NCI-H2029 treated with DMSO at 0.1 percent for 48 hours (cell line): ENCODE measurements at regions not wholly inside any gene's neighbourhood (a gene's known extent, or its start where the extent isn't known, plus 50 kb on each side); places are given as distances from the start of the nearest gene placed in this dataset.
"Not testable (repeated sequence)": the region's sequence is repeated elsewhere in the genome, so short reads cannot be mapped to it uniquely, and the experiment has no call there.

Experiments used
- DNase-seq: peaks from one replicate; lab custom pipeline; 2025; lab: John Stamatoyannopoulos, UW

DNA sequence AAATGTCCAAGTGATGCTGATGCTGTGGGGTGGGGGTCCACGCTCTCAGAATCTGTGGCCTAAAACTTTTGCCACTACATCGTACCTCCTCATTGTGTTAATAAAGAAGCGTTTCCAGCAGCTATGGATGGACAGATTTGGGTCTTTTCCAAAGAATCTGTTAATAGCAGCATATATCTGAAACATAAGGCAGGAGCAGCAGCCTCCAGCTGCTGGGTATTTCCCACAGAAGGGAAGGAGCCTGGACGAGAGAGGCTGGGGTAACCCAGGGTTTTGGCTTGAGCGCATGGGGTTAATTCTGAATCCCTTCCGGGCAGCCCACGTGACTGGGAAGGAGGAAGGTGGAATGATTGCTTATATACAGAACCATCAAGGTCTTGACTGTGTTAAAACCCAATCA is 332.4 kb downstream of the BCOR start:
- DNase-seq = no peak

GRCh38 chrX:39766085-39766726 is 331.6 kb downstream of the BCOR start:
- DNase-seq = no peak

DNA sequence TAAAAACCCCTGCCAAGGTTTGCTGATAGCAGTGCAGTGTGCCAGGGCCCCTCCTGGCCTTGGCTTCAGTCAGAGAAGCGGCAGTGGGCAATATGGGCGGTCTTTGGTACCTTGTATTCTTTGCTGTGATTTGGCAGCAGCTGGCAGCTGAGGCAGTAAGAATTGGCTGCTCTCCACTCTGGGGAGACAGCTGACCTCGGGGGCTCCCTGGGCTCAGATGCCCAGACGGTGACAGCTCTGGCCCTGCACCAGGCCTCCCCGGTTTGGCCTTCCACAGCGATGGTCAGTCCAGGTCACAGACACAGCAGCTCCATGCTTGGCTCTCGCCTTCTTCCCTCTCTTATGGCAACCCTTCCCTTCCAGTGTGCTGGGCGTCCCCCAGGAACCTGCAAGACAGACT is 330.9 kb downstream of the BCOR start:
- DNase-seq = no peak

DNA sequence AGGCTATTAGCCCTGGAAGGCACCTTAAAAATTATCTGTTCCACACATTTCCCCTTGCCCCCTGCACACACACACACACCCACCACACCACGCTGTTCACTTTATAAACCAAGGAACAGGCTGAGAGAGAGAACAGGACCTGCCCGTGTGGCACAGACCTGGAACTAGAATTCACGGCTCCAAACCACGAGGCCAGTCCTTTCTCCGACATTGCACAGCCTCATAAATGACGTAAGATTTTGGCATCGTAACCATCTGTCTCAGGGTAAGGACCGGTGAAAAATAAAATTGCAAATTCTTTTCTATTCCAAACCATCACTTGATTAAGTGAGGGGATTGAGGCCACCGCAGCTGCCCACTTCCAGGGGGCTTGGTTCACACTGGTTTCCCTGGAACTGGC is 330.3 kb downstream of the BCOR start:
- DNase-seq = no peak

DNA sequence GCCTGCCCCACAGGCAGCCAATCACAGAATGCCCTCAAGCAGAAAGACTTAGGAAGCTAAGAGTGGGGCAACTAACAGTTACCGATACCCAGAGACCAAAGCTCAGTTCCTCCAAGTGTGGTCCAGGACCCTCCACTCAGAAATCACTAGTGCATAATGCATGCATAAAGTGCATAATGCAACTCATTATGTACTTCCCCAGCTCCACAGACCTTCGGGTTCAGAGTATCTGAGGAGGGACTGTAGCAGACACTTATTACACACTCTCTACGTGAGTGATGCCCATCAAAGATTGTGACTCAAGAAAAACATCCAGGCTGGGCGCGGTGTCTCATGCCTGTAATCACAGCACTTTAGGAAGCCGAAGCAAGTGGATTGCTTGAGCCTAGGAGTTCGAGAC is 328.0 kb downstream of the BCOR start:
- DNase-seq = no peak

DNA sequence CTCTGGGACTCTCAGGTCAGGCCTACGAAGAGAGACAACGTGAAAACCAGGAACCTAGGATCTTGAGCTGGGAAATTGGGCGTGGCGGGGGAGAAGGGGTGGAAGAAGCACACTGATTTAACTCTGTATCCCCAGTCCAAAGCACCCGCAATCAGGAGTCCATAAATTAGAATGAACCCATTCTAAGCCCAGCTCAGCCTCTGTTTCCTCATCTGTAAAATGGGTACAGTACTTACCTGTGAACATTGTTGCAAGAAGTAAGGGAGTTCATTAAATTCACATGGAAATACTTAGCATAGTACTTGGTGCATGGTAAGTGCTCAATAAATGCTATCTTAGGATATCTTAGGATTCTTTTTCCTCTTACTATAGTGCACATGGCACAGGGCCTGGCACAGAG is 326.7 kb downstream of the BCOR start:
- no peak for DNase-seq

DNA sequence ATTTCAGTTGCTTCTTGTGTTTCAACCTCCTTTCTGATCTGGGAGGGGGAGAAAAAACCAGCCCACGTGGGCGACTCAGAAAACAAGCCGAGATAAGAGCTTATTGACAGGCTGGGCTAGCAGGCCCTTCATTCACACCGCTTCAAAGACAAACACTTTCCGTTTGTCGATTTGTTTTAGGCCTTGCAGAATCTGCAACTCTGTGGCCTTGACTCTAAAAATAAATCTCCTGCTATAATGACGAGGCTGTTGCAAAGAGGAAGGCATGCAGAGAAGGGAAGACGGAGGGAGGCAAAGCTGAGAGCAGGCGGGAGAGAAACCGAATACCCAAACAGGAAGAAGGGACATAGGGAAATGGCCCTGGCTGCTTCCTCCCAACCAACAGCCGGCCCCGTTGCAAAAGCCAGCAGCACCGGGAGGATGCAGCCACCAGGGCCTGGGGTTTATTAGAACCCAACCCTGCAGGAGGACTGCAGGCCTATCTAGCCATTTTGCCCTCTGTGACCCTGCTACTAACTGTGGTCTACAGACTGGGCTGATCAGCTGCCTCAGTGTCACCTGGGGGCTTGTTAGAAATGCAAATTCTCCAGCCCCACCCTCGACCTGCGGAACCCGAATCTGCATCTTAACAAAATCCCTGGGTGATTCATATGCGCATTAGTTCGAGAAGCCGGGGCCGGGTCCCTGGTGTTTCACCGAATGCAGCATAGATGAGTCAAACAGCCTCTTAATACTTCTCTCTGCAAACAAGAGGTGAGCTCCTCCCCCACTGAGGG is 325.5 kb downstream of the BCOR start:
- DNase-seq = no peak

- no peak for DNase-seq
Measured at GRCh38 chrX:39773150-39773549, 324.6 kb downstream of the BCOR start.

DNA sequence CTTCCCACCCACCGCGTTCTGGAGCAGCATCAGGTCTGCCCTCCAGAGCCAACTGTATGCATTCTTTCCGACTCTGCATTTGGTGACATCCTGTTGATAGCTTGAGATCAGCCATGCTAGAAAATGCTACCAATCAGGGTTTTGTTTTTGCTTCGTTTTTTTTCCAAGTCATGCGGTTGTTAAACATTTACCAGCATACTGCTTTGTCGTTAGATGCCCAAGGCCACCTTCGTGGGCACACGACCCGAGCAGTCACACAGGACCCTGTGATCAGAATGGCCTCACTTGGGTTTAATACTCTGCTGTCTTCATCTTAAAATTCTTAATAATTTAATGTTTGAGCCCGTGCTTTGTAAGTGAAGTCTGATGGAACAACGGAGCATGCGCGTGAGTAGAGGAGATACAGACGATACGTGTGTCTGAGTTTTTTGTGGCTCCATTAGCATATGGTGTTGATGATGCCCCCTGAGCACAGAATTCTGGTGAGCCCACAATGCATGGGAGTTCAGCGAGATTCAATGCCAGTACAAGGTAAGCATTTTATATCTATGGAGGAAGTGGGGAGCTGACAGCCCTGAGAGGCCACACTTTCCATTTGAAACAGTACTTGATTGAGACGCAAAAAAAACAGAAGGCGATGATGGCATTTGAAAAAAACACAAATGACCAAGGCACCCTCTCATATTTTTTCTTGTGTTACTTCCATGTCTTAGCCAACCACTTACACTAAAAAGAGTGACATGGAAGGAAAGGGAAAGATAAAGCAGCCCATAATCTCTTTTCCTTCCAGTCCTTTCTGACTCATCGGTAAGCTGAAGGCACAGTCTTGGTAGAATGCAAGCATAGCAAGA is 323.6 kb downstream of the BCOR start:
- DNase-seq = no peak

- no peak for DNase-seq
Measured at GRCh38 chrX:39774774-39775328, 322.9 kb downstream of the BCOR start.

- no peak for DNase-seq
Measured at GRCh38 chrX:39777623-39778025, 320.1 kb downstream of the BCOR start.

DNA sequence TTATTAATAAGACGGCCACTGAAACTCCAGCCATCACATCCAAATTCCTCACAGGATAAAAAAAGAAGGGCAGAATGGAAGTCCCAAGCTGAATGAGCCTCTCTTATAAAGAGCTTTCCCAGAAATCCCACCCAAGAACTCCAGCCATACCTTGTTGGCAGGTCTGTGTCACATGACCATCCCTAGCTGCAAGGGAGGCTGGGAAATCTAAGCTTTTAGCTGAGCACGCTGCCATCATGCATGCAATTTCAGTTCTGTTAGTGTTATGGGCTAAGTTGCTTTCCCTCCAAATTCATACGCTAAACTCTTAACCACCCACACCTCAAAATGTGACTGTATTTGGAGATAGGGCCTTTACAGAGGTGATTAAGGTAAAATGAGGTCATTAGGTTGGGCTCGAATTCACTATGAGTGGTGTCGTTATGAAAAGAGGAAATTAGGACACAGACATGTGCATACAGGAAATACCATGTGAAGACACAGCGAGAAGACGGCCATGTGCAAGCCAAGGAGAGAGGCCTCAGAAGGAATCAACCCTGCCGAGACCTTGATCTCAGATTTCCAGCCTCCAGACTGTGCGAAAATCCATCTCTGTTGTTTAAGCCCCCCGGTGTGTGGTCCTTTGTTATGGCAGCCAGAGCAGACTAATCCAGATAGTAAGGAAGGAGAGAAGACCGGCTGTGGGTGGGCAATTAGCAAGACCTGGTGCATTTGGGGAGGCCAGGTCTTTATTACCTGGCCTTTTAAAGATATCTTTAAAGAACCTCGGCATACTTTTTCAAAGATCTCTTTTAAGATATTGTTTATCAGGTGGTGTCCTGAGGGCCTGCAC is 317.6 kb downstream of the BCOR start:
- DNase-seq = no peak

- DNase-seq = no peak
Measured at GRCh38 chrX:39782276-39782675, 315.5 kb downstream of the BCOR start.

DNA sequence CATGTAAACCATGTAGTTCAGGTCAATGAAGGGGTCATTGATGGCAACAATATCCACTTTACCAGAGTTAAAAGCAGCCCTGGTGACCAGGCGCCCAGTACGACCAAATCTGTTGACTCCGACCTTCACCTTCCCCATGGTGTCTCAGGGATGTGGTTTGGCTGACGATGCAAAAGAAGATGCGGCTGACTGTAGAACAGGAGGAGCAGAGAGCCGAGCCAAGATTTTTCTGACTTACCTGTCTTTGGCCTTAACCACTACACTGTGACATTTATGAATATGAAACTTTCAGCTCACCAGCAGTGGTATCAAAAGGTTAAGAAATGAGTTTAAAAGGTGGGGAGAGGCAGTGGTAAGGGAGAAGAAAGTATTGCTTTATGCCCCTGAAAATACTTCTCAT is 309.8 kb downstream of the BCOR start:
- no peak for DNase-seq

GRCh38 chrX:39788521-39788920 is 309.2 kb downstream of the BCOR start:
- no peak for DNase-seq

DNA sequence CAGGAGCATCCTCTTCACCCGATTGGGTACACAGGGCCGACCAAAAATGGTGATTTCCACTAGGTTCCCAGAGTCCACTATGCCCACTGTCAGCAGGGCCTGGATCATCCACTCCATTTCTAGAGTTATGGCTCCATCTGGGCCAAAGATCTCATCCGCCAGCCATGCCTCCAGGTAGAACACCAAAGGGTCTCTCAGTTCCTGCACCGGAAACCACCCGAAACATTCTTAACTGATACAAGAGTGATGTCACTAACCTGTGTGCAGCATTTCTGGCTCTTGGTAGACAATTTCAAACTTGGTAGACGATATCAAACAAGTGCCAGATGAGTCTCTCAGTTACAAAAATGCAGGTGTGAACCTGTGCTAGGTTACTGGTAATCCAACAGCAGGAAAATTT is 306.1 kb downstream of the BCOR start:
- DNase-seq = no peak

DNA sequence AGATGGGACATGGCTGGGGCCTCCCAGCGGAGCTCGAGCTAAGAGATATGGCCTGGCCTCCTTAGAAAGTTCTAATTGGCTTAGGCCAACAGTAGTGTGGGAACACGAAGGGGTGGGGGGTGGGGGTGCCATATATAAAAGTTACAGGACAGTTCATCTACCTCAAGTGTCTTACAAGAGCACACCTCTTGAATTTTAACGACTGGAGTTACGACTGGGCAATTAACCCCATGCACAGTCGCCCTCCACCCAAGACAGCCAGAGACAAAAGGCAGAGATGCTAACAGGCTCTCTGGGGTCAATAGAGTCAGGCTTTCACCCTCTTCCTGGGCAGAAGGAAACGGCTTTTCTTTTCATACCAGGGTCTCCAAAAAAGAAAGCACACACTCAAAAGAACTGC is 302.2 kb downstream of the BCOR start:
- no peak for DNase-seq

- no peak for DNase-seq
Measured at GRCh38 chrX:39796856-39797255, 300.9 kb downstream of the BCOR start.

DNA sequence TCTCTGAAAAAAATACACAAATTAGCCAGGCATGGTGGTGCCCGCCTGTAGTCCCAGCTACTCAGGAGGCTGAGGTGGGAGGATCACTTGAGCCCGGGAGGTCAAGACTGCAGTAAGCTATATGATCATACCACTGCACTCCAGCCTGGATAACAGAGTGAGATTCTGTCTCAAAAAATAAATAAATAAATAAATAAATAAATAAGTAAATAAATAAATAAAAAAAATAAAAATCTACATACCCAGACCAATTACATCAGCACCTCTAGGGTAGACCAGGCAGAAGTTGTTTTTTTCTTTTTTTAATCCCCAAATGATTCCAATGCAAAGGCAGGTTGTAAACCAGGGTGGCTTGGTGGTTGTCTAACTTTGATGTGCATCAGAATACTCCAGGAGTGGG is 299.3 kb downstream of the BCOR start:
- DNase-seq = not testable (repeated sequence)

DNA sequence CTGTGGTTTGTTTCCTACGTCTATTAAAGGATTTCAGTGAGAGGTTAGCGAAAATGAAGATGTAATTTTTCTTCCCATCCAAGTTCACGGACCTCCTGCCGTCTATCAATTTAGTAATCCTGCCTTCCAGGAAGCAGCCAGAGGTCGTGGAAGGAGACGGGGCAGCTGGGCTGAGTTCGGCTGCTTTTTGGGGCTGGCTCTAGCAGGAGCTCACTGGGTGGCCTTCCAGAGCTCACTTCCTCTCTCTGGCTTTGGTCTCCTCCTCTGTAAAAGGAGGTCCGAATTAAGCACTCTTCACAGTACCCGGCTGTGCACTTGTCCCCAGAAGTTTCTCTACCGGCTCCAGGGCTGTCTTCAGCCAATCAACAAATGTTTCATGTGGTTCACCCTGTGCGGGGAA is 295.4 kb downstream of the BCOR start:
- no peak for DNase-seq

- no peak for DNase-seq
Measured at GRCh38 chrX:39802908-39803307, 294.9 kb downstream of the BCOR start.

DNA sequence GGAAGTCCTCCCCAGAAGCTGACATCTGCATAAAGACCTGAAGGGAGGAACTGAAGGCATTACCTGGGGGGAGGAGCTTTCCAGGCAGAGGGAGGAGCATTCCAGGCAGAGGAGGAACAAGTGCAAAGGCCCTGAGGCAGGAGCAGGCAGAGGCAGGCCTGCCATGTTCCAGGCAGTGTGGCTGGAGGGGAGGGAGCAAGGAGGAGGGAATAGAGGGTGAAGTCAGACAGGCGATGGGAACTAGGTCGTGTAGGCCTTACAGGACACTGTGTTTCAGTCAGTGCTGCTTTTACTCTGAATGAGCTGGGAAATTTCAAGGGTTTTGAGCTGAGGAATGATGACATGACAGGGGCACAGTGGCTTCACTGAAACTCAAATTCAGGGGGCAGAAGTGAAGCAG is 292.7 kb downstream of the BCOR start:
- no peak for DNase-seq
